GM10266 (cell line): ENCODE measurements at regions not wholly inside any gene's neighbourhood (a gene's known extent, or its start where the extent isn't known, plus 50 kb on each side); places are given as distances from the start of the nearest gene placed in this dataset.

Experiments used
- DNase-seq: peaks from one replicate; pipeline ENCODE4 v3.0.0; 2012; ENCODE audit errors: extremely low spot score
- CTCF ChIP-seq: IDR thresholded peaks from 2 replicates; pipeline ENCODE4 v1.5.1; 2012; ENCODE audit warnings: mild to moderate bottlenecking, low read depth; ENCODE audit not compliant: control insufficient read depth, insufficient read depth; ENCODE audit errors: missing control alignments

- DNase-seq, result no peak
- no peak for TF ChIP-seq CTCF
Measured at GRCh38 chr1:190762325-190762724, 284.7 kb upstream of the BRINP3 start.

GRCh38 chr1:190792873-190793272 is 315.2 kb upstream of the BRINP3 start:
- no peak for DNase-seq
- no peak for TF ChIP-seq CTCF

GRCh38 chr1:190807629-190808028 is 330.0 kb upstream of the BRINP3 start:
- no peak for TF ChIP-seq CTCF
- DNase-seq, result no peak

GRCh38 chr1:190808035-190808434 is 330.4 kb upstream of the BRINP3 start:
- no peak for TF ChIP-seq CTCF
- DNase-seq, result no peak

GRCh38 chr1:190809312-190809711 is 331.6 kb upstream of the BRINP3 start:
- no peak for DNase-seq
- TF ChIP-seq CTCF, result no peak

GRCh38 chr1:190812996-190813395 is 335.3 kb upstream of the BRINP3 start:
- no peak for TF ChIP-seq CTCF
- DNase-seq, result no peak

GRCh38 chr1:190832511-190832910 is 354.8 kb upstream of the BRINP3 start:
- TF ChIP-seq CTCF, result no peak
- no peak for DNase-seq
